H1 (cell line): ENCODE measurements at regions not wholly inside any gene's neighbourhood (a gene's known extent, or its start where the extent isn't known, plus 50 kb on each side); places are given as distances from the start of the nearest gene placed in this dataset.
A peak's percentile ranks its signal among the peaks of the same experiment; 100 is the strongest.

Experiments used
- CTCF ChIA-PET: fragments of 300-600 bp; sonication (Branson Sonifier 250); formaldehyde crosslinking; loops from one replicate; lab custom pipeline; 2021; ENCODE audit not compliant: partially characterized antibody; lab: Charles Lee
- POLR2A ChIA-PET: fragments of 300-600 bp; sonication (Branson Sonifier 250); formaldehyde crosslinking; loops from one replicate; lab custom pipeline; 2021; ENCODE audit warnings: inconsistent platforms; ENCODE audit not compliant: partially characterized antibody; lab: Charles Lee
- DNase-seq, 2 experiments: peaks; one replicate each; pipeline versions ENCODE4 v3.0.0 to v3.0.0-alpha.2; 2010 to 2022; ENCODE audit warnings: low spot score in 2 of 2, low read depth in 1 of 2, mixed read lengths in 1 of 2
- FAIRE-seq: peaks from 2 replicates; lab custom pipeline; 2011; peaks lifted over from hg19 to GRCh38; lab: Jason Lieb, UNC
- H2AFZ ChIP-seq: 2 replicates; pipeline ENCODE4 v1.8.1; 2012; ENCODE audit warnings: low read length, inconsistent platforms
- H2AK5ac ChIP-seq: 2 replicates; pipeline ENCODE4 v1.6.1; 2013; ENCODE audit warnings: low read depth, low read length
- H2BK120ac ChIP-seq: replicated peaks from 2 replicates; pipeline ENCODE3; 2013; ENCODE audit warnings: low read depth, low read length, inconsistent platforms
- H2BK12ac ChIP-seq: 2 replicates; pipeline ENCODE4 v1.6.1; 2013; ENCODE audit warnings: low read depth, low read length
- H2BK15ac ChIP-seq: 2 replicates; pipeline ENCODE4 v1.6.1; 2013; ENCODE audit warnings: low read length
- H2BK20ac ChIP-seq: 2 replicates; pipeline ENCODE4 v1.6.1; 2013; ENCODE audit warnings: low read length
- H2BK5ac ChIP-seq: 2 replicates; pipeline ENCODE4 v1.6.1; 2013; ENCODE audit warnings: low read depth, low read length
- H3K14ac ChIP-seq: 2 replicates; pipeline ENCODE4 v1.6.1; 2013; ENCODE audit warnings: inconsistent platforms; ENCODE audit not compliant: insufficient read length
- H3K18ac ChIP-seq: 2 replicates; pipeline ENCODE4 v1.6.1; 2013; ENCODE audit warnings: low read length; ENCODE audit errors: extremely low read depth
- H3K23ac ChIP-seq: 2 replicates; pipeline ENCODE4 v1.6.1; 2013; ENCODE audit warnings: inconsistent platforms; ENCODE audit not compliant: insufficient read length
- H3K23me2 ChIP-seq: 2 replicates; pipeline ENCODE4 v1.6.1; 2013; ENCODE audit warnings: low read depth, low read length
- H3K27ac ChIP-seq: 2 replicates; pipeline ENCODE4 v1.6.1; 2011; ENCODE audit warnings: low read depth, low read length, inconsistent platforms
- H3K27me3 ChIP-seq, 4 experiments: replicated peaks in 1 of 4; 1 replicate in 1 of 4; 2 replicates in 3 of 4; pipeline versions ENCODE4 v1.6.1 to v1.8.1; 2011 to 2013; ENCODE audit warnings: low read length in 3 of 4, mild to moderate bottlenecking in 3 of 4, inconsistent platforms in 2 of 4, mixed read lengths in 2 of 4, moderate library complexity in 1 of 4; ENCODE audit not compliant: control insufficient read depth in 3 of 4, insufficient read depth in 3 of 4; ENCODE audit errors: extremely low read depth in 1 of 4
- H3K36me3 ChIP-seq, 4 experiments: 2 replicates each; pipeline versions ENCODE4 v1.6.1 to v1.8.1; 2011 to 2013; ENCODE audit warnings: mild to moderate bottlenecking in 4 of 4, low read length in 3 of 4, moderate library complexity in 2 of 4, control low read depth in 1 of 4, inconsistent platforms in 1 of 4; ENCODE audit not compliant: insufficient read depth in 4 of 4, control insufficient read depth in 2 of 4
- H3K4ac ChIP-seq: replicated peaks from 2 replicates; pipeline ENCODE3; 2013; ENCODE audit warnings: low read length, low read depth, mixed read lengths, inconsistent platforms; ENCODE audit not compliant: insufficient read length
- H3K4me1 ChIP-seq, 4 experiments: replicated peaks in 1 of 4; 1 replicate in 1 of 4; 2 replicates in 3 of 4; pipeline versions ENCODE4 v1.6.1 to v1.8.1; 2011 to 2013; ENCODE audit warnings: low read length in 3 of 4, inconsistent platforms in 2 of 4, mixed read lengths in 1 of 4; ENCODE audit not compliant: insufficient read depth in 4 of 4, control insufficient read depth in 3 of 4
- H3K4me2 ChIP-seq, 2 experiments: 2 replicates each; pipeline versions ENCODE4 v1.6.1 to v1.8.1; 2011 to 2013; ENCODE audit warnings: low read depth in 2 of 2, low read length in 2 of 2, control low read depth in 1 of 2, inconsistent platforms in 1 of 2, mild to moderate bottlenecking in 1 of 2; ENCODE audit not compliant: insufficient read depth in 1 of 2
- H3K4me3 ChIP-seq, 4 experiments: fragments of 200-600, 300-600 bp in 1 of 4; sonication (generic), shearing (Covaris generic), sonication (Bioruptor Twin) in 1 of 4; 2 replicates each; pipeline versions ENCODE4 v1.5.1 to v1.8.1; 2011 to 2016; ENCODE audit warnings: low read length in 4 of 4, low read depth in 3 of 4, control low read depth in 2 of 4, inconsistent platforms in 2 of 4, mild to moderate bottlenecking in 2 of 4, mixed read lengths in 1 of 4, moderate library complexity in 1 of 4; ENCODE audit not compliant: insufficient read depth in 2 of 4; ENCODE audit errors: extremely low read depth in 1 of 4
- H3K56ac ChIP-seq: replicated peaks from 2 replicates; pipeline ENCODE3; 2013; ENCODE audit warnings: low read depth, mild to moderate bottlenecking, mixed read lengths, low read length, inconsistent platforms; ENCODE audit not compliant: insufficient read length
- H3K79me1 ChIP-seq: 2 replicates; pipeline ENCODE4 v1.6.1; 2013; ENCODE audit warnings: low read depth, low read length, control low read depth
- H3K79me2 ChIP-seq, 2 experiments: 2 replicates each; pipeline versions ENCODE4 v1.6.1 to v1.8.1; 2012 to 2013; ENCODE audit warnings: low read length in 2 of 2, mild to moderate bottlenecking in 2 of 2, inconsistent platforms in 1 of 2; ENCODE audit not compliant: insufficient read depth in 2 of 2, control insufficient read depth in 1 of 2
- H3K9ac ChIP-seq, 4 experiments: replicated peaks in 1 of 4; 1 replicate in 1 of 4; 2 replicates in 3 of 4; pipeline versions ENCODE4 v1.6.1 to v1.8.1; 2011 to 2013; ENCODE audit warnings: low read depth in 3 of 4, low read length in 3 of 4, control low read depth in 2 of 4, mild to moderate bottlenecking in 2 of 4, moderate library complexity in 2 of 4, inconsistent platforms in 1 of 4; ENCODE audit errors: extremely low read depth in 1 of 4
- H3K9me3 ChIP-seq, 2 experiments: 2 replicates each; pipeline versions ENCODE4 v1.6.1 to v1.8.1; 2012 to 2013; ENCODE audit warnings: mild to moderate bottlenecking in 2 of 2, moderate library complexity in 2 of 2, control low read depth in 1 of 2, inconsistent platforms in 1 of 2, low read depth in 1 of 2, low read length in 1 of 2, mixed read lengths in 1 of 2; ENCODE audit not compliant: insufficient read depth in 2 of 2
- H4K20me1 ChIP-seq, 2 experiments: replicated peaks in 1 of 2; 2 replicates each; pipeline versions ENCODE3 to v1.8.1; 2011 to 2013; ENCODE audit warnings: inconsistent platforms in 2 of 2, low read length in 2 of 2, mild to moderate bottlenecking in 1 of 2; ENCODE audit not compliant: insufficient read depth in 2 of 2, control insufficient read depth in 1 of 2
- H4K5ac ChIP-seq: 2 replicates; pipeline ENCODE4 v1.6.1; 2013; ENCODE audit warnings: low read length, low read depth, mixed read lengths, inconsistent platforms; ENCODE audit not compliant: insufficient read length
- H4K8ac ChIP-seq: 2 replicates; pipeline ENCODE4 v1.8.0; 2013; ENCODE audit warnings: mild to moderate bottlenecking, moderate library complexity, low read length, inconsistent platforms; ENCODE audit not compliant: insufficient read depth; ENCODE audit errors: extremely low read depth
- H4K91ac ChIP-seq: replicated peaks from 2 replicates; pipeline ENCODE3; 2013; ENCODE audit warnings: low read length, mixed read lengths, inconsistent platforms; ENCODE audit not compliant: insufficient read length
- BACH1 ChIP-seq: IDR thresholded peaks from 2 replicates; pipeline ENCODE4 v1.6.1; 2012; ENCODE audit warnings: low read length, improper control_type of control experiment
- CBX5 ChIP-seq: fragments of 300-800, 300-1000 bp; sonication (generic); IDR thresholded peaks from 2 replicates; pipeline ENCODE4 v1.7.1; 2016; ENCODE audit warnings: antibody characterized with exemption, low read length, low read depth
- CHD2 ChIP-seq: IDR thresholded peaks from 2 replicates; pipeline ENCODE4 v1.6.1; 2012; ENCODE audit warnings: low read length, improper control_type of control experiment
- POU5F1 ChIP-seq: IDR thresholded peaks from 2 replicates; pipeline ENCODE4 v1.6.1; 2011; ENCODE audit warnings: low read depth, mild to moderate bottlenecking, low read length, moderate library complexity
- RAD21 ChIP-seq, 2 experiments: IDR thresholded peaks in 1 of 2; conservative IDR thresholded peaks in 1 of 2; 2 replicates each; pipeline ENCODE4 v1.6.1; 2011; ENCODE audit warnings: low read depth in 2 of 2, low read length in 2 of 2, improper control_type of control experiment in 1 of 2, inconsistent platforms in 1 of 2, mild to moderate bottlenecking in 1 of 2, moderate library complexity in 1 of 2
- WGBS, 2 experiments: shearing (Covaris generic) in 1 of 2; methylation state at CpG; one replicate each; pipeline versions ENCODE4 v1.1.6 to v1.1.7; 2013 to 2015; ENCODE audit warnings: low lambda C conversion rate in 2 of 2, mixed read lengths in 2 of 2, inconsistent platforms in 1 of 2, low coverage in 1 of 2, missing lambda C conversion rate in 1 of 2; ENCODE audit not compliant: insufficient replicate concordance in 2 of 2, insufficient coverage in 1 of 2, insufficient read length in 1 of 2; ENCODE audit errors: extremely low coverage in 1 of 2, missing lambda C conversion rate in 1 of 2; 5-methylcytosine and 5-hydroxymethylcytosine counted together

DNA sequence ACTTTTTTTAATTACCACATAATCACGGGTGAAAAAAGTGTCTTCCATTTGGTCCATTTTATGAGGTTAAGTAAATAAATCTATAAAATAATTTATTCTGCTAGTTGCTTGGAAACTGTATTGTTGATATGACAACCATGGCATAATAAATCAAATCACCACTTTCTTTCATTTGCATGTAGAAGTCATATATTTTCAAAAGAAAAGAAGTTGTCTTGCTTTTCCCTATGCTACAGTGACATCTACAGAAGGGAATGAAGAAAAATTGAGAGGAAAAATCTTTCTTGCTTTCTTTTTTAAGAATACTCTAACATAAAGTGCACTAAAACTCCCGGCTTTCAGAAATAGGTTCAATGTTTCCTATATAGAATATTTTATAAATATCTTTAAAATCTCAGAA is 228.5 kb downstream of the ZBBX start:
- Histone ChIP-seq H3K27me3 (no peaks in the 10 kb centered on the region), H3K9me3 (peaks cover 8 to 9% of the 10 kb centered on the region in 2 experiments; a peak in 3 of 4 replicates), H3K4me1 (no peaks in the 10 kb centered on the region), H3K18ac (no peak overlapping the region), H4K20me1 (no peaks in the 10 kb centered on the region), H3K79me1 (no peaks in the 10 kb centered on the region), H2AK5ac (no peak overlapping the region), H3K27ac (no peak overlapping the region), H4K8ac (no peak overlapping the region), H3K4ac (no peak overlapping the region), H2BK5ac (no peak overlapping the region), H2BK12ac (no peak overlapping the region), H3K23ac (no peak overlapping the region), H2AFZ (no peak overlapping the region), H3K56ac (no peak overlapping the region), H2BK120ac (no peak overlapping the region), H3K4me3 (no peak overlapping the region), H3K79me2 (no peaks in the 10 kb centered on the region), H2BK20ac (no peak overlapping the region), H2BK15ac (no peak overlapping the region), H3K14ac (no peak overlapping the region), H3K23me2 (no peaks in the 10 kb centered on the region), H3K9ac (no peak overlapping the region), H4K5ac (no peak overlapping the region), H4K91ac (no peak overlapping the region), H3K4me2 (no peak overlapping the region), H3K36me3 (no peaks in the 10 kb centered on the region)
- TF ChIP-seq CBX5 (no peak), POU5F1 (no peak), CHD2 (no peak), BACH1 (no peak), RAD21 (IDR thresholded peaks at IDR 0.05 in 1 of 2, conservative IDR thresholded peaks at IDR 0.05 in 1 of 2; ENCODE audit: low read depth in 2 of 2, low read length in 2 of 2) (peak in 1 of 2 experiments; percentile 29; a peak in 3 of 4 replicates)
- CTCF ChIA-PET = no interaction called here
- WGBS, 2 experiments = 89% methylated on average over 2 of the region's 2 CpGs; no CpG with 5 or more reads in 1 of the 2 experiments
- no peak for FAIRE-seq
- POLR2A ChIA-PET = no interaction called here
- DNase-seq = no peak
